HCT116 (cell line): ENCODE measurements at regions not wholly inside any gene's neighbourhood (a gene's known extent, or its start where the extent isn't known, plus 50 kb on each side); places are given as distances from the start of the nearest gene placed in this dataset.

Experiments used
- ATAC-seq: fragments of 200-7000 bp; cut with Tn5 transposase; 2 replicates; pipeline ENCODE4 v1.9.1; 2020; ENCODE audit warnings: mild to moderate bottlenecking, moderate library complexity
- BruUV-seq: library from RNA; stranded (reverse); fragments of 400-500 nt; replicated peaks from 2 replicates; lab custom pipeline; 2021; lab: Mats Ljungman, UMichigan
- CTCF ChIA-PET: fragments of 300-600 bp; sonication (Branson Sonifier 250); formaldehyde crosslinking; loops from one replicate; lab custom pipeline; 2021; ENCODE audit warnings: antibody characterized with exemption; lab: Charles Lee
- POLR2A ChIA-PET: fragments of 300-600, 350-600 bp; sonication (Branson Sonifier 250); formaldehyde crosslinking; loops from one replicate; lab custom pipeline; 2021; ENCODE audit warnings: antibody characterized with exemption; lab: Charles Lee
- RAD21 ChIA-PET, 2 experiments: fragments of 300-600 bp; sonication (Branson Sonifier 250); formaldehyde crosslinking; loops; one replicate each; lab custom pipeline; 2023; ENCODE audit warnings: low total read pairs in 2 of 2; ENCODE audit not compliant: uncharacterized antibody in 2 of 2, unreplicated experiment in 2 of 2, low non-redundant PET in 1 of 2; lab: Charles Lee
- DNase-seq: peaks from one replicate; pipeline ENCODE4 v3.0.0-alpha.2; 2010; ENCODE audit warnings: low read depth, low spot score
- H2AFZ ChIP-seq: fragments of 200-600 bp; shearing (Covaris generic), sonication (generic); 2 replicates; pipeline ENCODE4 v1.6.1; 2017; ENCODE audit warnings: low read depth, mixed run types, mixed read lengths, antibody characterized with exemption, low read length; ENCODE audit not compliant: poor library complexity, severe bottlenecking
- H3K27ac ChIP-seq: 2 replicates; pipeline ENCODE4 v1.5.1; 2012; ENCODE audit warnings: low read depth, low read length
- H3K27me3 ChIP-seq: fragments of 200-600 bp; sonication (generic); 2 replicates; pipeline ENCODE4 v1.6.1; 2016; ENCODE audit warnings: mixed run types, low read length, mixed read lengths; ENCODE audit not compliant: insufficient read depth
- H3K36me3 ChIP-seq, 2 experiments: fragments of 200-500 bp in 1 of 2; fragments of 200-600 bp in 1 of 2; sonication (Bioruptor generic) in 1 of 2; sonication (generic) in 1 of 2; 2 replicates each; pipeline versions ENCODE4 v1.5.1 to v1.6.1; 2014 to 2016; ENCODE audit warnings: low read length in 2 of 2, inconsistent platforms in 1 of 2, mixed read lengths in 1 of 2, mixed run types in 1 of 2; ENCODE audit not compliant: insufficient read depth in 2 of 2, control insufficient read depth in 1 of 2
- H3K4me1 ChIP-seq, 2 experiments: fragments of 200-600 bp in 1 of 2; sonication (generic) in 1 of 2; 2 replicates each; pipeline versions ENCODE4 v1.5.1 to v1.6.1; 2012 to 2017; ENCODE audit warnings: low read length in 2 of 2, inconsistent platforms in 1 of 2, mild to moderate bottlenecking in 1 of 2, mixed read lengths in 1 of 2, mixed run types in 1 of 2, moderate library complexity in 1 of 2; ENCODE audit not compliant: insufficient read depth in 2 of 2, control insufficient read depth in 1 of 2
- H3K4me2 ChIP-seq: fragments of 200-600 bp; sonication (generic); 2 replicates; pipeline ENCODE4 v1.6.1; 2017; ENCODE audit warnings: mixed run types, low read length, mixed read lengths
- H3K4me3 ChIP-seq, 2 experiments: fragments of 200-600 bp in 1 of 2; sonication (generic) in 1 of 2; replicated peaks in 1 of 2; 2 replicates each; pipeline ENCODE4 v1.5.1; 2011 to 2016; ENCODE audit warnings: low read length in 2 of 2, control low read depth in 1 of 2, low read depth in 1 of 2, mild to moderate bottlenecking in 1 of 2, mixed read lengths in 1 of 2, mixed run types in 1 of 2
- H3K79me2 ChIP-seq: fragments of 200-600 bp; sonication (generic); 2 replicates; pipeline ENCODE4 v1.6.1; 2017; ENCODE audit warnings: mild to moderate bottlenecking, mixed run types, low read length, moderate library complexity, mixed read lengths; ENCODE audit not compliant: insufficient read depth
- H3K9ac ChIP-seq: fragments of 200-600 bp; sonication (generic); 2 replicates; pipeline ENCODE4 v1.6.1; 2016; ENCODE audit warnings: low read length, mixed read lengths
- H3K9me2 ChIP-seq: fragments of 200-600 bp; sonication (generic), shearing (Covaris generic); 2 replicates; pipeline ENCODE4 v1.6.1; 2017; ENCODE audit warnings: mixed run types, mild to moderate bottlenecking, moderate library complexity; ENCODE audit not compliant: insufficient read depth
- H3K9me3 ChIP-seq, 2 experiments: fragments of 200-500 bp in 1 of 2; fragments of 200-600 bp in 1 of 2; sonication (Bioruptor generic) in 1 of 2; sonication (generic) in 1 of 2; 2 replicates each; pipeline ENCODE4 v1.6.1; 2014 to 2017; ENCODE audit warnings: low read length in 2 of 2, mixed read lengths in 2 of 2, inconsistent platforms in 1 of 2, low read depth in 1 of 2, mild to moderate bottlenecking in 1 of 2, mixed run types in 1 of 2, moderate library complexity in 1 of 2; ENCODE audit not compliant: control insufficient read depth in 1 of 2, insufficient read depth in 1 of 2
- H4K20me1 ChIP-seq: fragments of 200-600 bp; sonication (generic), shearing (Covaris generic); 2 replicates; pipeline ENCODE4 v1.6.1; 2017; ENCODE audit warnings: mixed run types, mild to moderate bottlenecking, moderate library complexity; ENCODE audit not compliant: insufficient read depth
- ATF3 ChIP-seq: IDR thresholded peaks from 2 replicates; pipeline ENCODE4 v1.6.1; 2012
- CBX3 ChIP-seq: IDR thresholded peaks from 2 replicates; pipeline ENCODE4 v1.6.1; 2012; ENCODE audit warnings: low read depth
- CTCF ChIP-seq, 3 experiments: fragments of 200-600 bp in 1 of 3; sonication (generic) in 1 of 3; IDR thresholded peaks in 2 of 3; conservative IDR thresholded peaks in 1 of 3; 2 replicates each; pipeline ENCODE4 v1.5.1; 2012 to 2017; ENCODE audit warnings: low read depth in 2 of 3, low read length in 2 of 3, antibody characterized with exemption in 1 of 3, borderline replicate concordance in 1 of 3, control low read depth in 1 of 3, mild to moderate bottlenecking in 1 of 3, mixed read lengths in 1 of 3, mixed run types in 1 of 3, moderate library complexity in 1 of 3; ENCODE audit not compliant: insufficient read depth in 1 of 3
- EGR1 ChIP-seq: IDR thresholded peaks from 2 replicates; pipeline ENCODE4 v1.6.1; 2012; ENCODE audit warnings: low read depth
- JUND ChIP-seq: IDR thresholded peaks from 2 replicates; pipeline ENCODE4 v1.6.1; 2012
- POLR2AphosphoS5 ChIP-seq: IDR thresholded peaks from 2 replicates; pipeline ENCODE4 v1.6.1; 2011; ENCODE audit warnings: mild to moderate bottlenecking, low read depth, low read length, moderate library complexity
- RAD21 ChIP-seq: IDR thresholded peaks from 2 replicates; pipeline ENCODE4 v1.6.1; 2012; ENCODE audit warnings: low read depth, mild to moderate bottlenecking
- SIN3A ChIP-seq: IDR thresholded peaks from 2 replicates; pipeline ENCODE4 v1.6.1; 2012; ENCODE audit warnings: low read depth
- SP1 ChIP-seq: IDR thresholded peaks from 2 replicates; pipeline ENCODE4 v1.6.1; 2012; ENCODE audit warnings: low read depth
- SRF ChIP-seq: IDR thresholded peaks from 2 replicates; pipeline ENCODE4 v1.6.1; 2012; ENCODE audit warnings: low read depth
- YY1 ChIP-seq: IDR thresholded peaks from 2 replicates; pipeline ENCODE4 v1.6.1; 2011; ENCODE audit warnings: low read length, low read depth, moderate library complexity, mild to moderate bottlenecking; ENCODE audit not compliant: insufficient replicate concordance; ENCODE audit errors: extremely low read depth
- ZNF274 ChIP-seq: fragments of 200-500 bp; sonication (Bioruptor generic); IDR thresholded peaks from 2 replicates; pipeline ENCODE4 v1.6.1; 2014; ENCODE audit warnings: mild to moderate bottlenecking, low read depth, low read length, inconsistent platforms
- intact Hi-C: fragments of 100-400 bp; cut with micrococcal nuclease; formaldehyde crosslinking; loops from 2 replicates; pipeline ENCODE4 v1.10.0; 2022
- TF ChIP-seq, protein P1 (sequence below): IDR thresholded peaks from 2 replicates; pipeline ENCODE4 v1.6.1; 2012
- TF ChIP-seq, protein P2 (sequence below): IDR thresholded peaks from 2 replicates; pipeline ENCODE4 v1.6.1; 2012; ENCODE audit warnings: low read depth

- H3K27me3 ChIP-seq = no peaks in the 10 kb centered on the region
- H3K4me2 ChIP-seq = no peak overlapping the region
- CTCF ChIA-PET = no interaction called here
- no TSS peak for BruUV-seq
- ATAC-seq (no peak), DNase-seq (no peak)
- RAD21 ChIA-PET = no interaction called here
- no peaks in the 10 kb centered on the region for H3K9me3 ChIP-seq
- H3K79me2 ChIP-seq = no peaks in the 10 kb centered on the region
- intact Hi-C loops = no loop called here
- H3K27ac ChIP-seq = no peak overlapping the region
- no peak overlapping the region for H2AFZ ChIP-seq
- H3K9ac ChIP-seq = no peak overlapping the region
- POLR2A ChIA-PET = no interaction called here
- H3K4me3 ChIP-seq = no peak overlapping the region
- no peaks in the 10 kb centered on the region for H3K4me1 ChIP-seq
- H3K9me2 ChIP-seq = no peaks in the 10 kb centered on the region
- TF ChIP-seq ATF3 = no peak
- no peak for TF ChIP-seq RAD21
- TF ChIP-seq SP1 = no peak
- no peak for TF ChIP-seq SIN3A
- TF ChIP-seq, protein P1, sequence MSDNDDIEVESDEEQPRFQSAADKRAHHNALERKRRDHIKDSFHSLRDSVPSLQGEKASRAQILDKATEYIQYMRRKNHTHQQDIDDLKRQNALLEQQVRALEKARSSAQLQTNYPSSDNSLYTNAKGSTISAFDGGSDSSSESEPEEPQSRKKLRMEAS = no peak
- TF ChIP-seq SRF = no peak
- TF ChIP-seq EGR1 = no peak
- TF ChIP-seq CBX3 = no peak
- TF ChIP-seq POLR2AphosphoS5 = no peak
- TF ChIP-seq YY1 = no peak
- TF ChIP-seq CTCF (IDR thresholded peaks at IDR 0.05 in 2 of 3, conservative IDR thresholded peaks at IDR 0.05 in 1 of 3; ENCODE audit: borderline replicate concordance in 1 of 3, insufficient read depth in 1 of 3, low read depth in 2 of 3, low read length in 2 of 3) = no peak
- TF ChIP-seq ZNF274 = no peak
- TF ChIP-seq, protein P2, sequence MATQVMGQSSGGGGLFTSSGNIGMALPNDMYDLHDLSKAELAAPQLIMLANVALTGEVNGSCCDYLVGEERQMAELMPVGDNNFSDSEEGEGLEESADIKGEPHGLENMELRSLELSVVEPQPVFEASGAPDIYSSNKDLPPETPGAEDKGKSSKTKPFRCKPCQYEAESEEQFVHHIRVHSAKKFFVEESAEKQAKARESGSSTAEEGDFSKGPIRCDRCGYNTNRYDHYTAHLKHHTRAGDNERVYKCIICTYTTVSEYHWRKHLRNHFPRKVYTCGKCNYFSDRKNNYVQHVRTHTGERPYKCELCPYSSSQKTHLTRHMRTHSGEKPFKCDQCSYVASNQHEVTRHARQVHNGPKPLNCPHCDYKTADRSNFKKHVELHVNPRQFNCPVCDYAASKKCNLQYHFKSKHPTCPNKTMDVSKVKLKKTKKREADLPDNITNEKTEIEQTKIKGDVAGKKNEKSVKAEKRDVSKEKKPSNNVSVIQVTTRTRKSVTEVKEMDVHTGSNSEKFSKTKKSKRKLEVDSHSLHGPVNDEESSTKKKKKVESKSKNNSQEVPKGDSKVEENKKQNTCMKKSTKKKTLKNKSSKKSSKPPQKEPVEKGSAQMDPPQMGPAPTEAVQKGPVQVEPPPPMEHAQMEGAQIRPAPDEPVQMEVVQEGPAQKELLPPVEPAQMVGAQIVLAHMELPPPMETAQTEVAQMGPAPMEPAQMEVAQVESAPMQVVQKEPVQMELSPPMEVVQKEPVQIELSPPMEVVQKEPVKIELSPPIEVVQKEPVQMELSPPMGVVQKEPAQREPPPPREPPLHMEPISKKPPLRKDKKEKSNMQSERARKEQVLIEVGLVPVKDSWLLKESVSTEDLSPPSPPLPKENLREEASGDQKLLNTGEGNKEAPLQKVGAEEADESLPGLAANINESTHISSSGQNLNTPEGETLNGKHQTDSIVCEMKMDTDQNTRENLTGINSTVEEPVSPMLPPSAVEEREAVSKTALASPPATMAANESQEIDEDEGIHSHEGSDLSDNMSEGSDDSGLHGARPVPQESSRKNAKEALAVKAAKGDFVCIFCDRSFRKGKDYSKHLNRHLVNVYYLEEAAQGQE = no peak
- TF ChIP-seq JUND = no peak
- H3K36me3 ChIP-seq = no peaks in the 10 kb centered on the region
- no peaks in the 10 kb centered on the region for H4K20me1 ChIP-seq
These were observed 149.7 kb upstream of the ARRDC3 start for GRCh38 chr5:91532779-91533178.
